ENCODE measurements at regions not wholly inside any gene's neighbourhood (a gene's known extent, or its start where the extent isn't known, plus 50 kb on each side); places are given as distances from the start of the nearest gene placed in this dataset.

DNA sequence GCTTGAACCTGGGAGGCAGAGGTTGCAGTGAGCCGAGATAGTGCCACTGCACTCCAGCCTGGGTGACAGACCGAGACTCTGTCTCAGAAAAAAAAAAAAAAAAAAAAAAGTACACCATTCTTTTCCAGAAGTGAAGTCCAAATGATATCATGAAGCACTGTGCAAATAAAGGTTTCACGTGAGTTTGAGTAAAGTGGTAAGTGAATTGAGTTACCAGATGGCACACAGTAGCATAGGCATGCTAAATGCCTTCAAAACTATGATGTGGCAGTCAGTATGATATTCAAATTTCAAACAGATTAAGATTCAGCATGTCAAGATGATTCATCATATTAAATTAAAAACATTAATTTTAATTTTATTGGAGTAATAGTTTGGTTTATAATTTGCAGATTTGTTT lies 195.2 kb downstream of the TAF11L14 start:
- TF ChIP-seq CTCF (conservative IDR thresholded peaks at IDR 0.05; ENCODE audit: low read depth, low read length) (no peak), POLR2A (IDR thresholded peaks at IDR 0.05; ENCODE audit: low read depth, low read length) (no peak), BHLHE40 (IDR thresholded peaks at IDR 0.05; ENCODE audit: low read depth, low read length) (no peak), SMC3 (IDR thresholded peaks at IDR 0.05; ENCODE audit: low read depth, low read length) (no peak), FOS (IDR thresholded peaks at IDR 0.05; ENCODE audit: low read depth, low read length) (no peak), CEBPB (IDR thresholded peaks at IDR 0.05; ENCODE audit: low read depth, low read length) (no peak), RFX5 (IDR thresholded peaks at IDR 0.05; ENCODE audit: low read depth, low read length) (no peak), RAD21 (IDR thresholded peaks at IDR 0.05; ENCODE audit: low read length) (no peak), MXI1 (IDR thresholded peaks at IDR 0.05; ENCODE audit: borderline replicate concordance, low read depth, low read length) (no peak)

All from IMR-90 (cell line).